Stimulated activated naive B cell treated with anti-CD40 and anti-IgM and Interleukin-4, amounts not matched to agents 10 μg/mL and 1 μg/mL and 100 μg/mL, for 72 hours (primary cell): ENCODE measurements at regions not wholly inside any gene's neighbourhood (a gene's known extent, or its start where the extent isn't known, plus 50 kb on each side); places are given as distances from the start of the nearest gene placed in this dataset.

Experiments
- ATAC-seq, 2 donors: fragments of 150-1000 bp; cut with Tn5 transposase; replicated peaks; 2 replicates each; pipeline ENCODE4 v1.10.0; 2021; ENCODE audit warnings: moderate library complexity in 1 of 2
- DNase-seq: peaks from one replicate; pipeline ENCODE4 v3.0.0; 2021
- H3K27ac Mint-ChIP-seq: one replicate; pipeline ENCODE4 v1.8.0; 2022; ENCODE audit warnings: mild to moderate bottlenecking, mixed read lengths
- H3K27me3 Mint-ChIP-seq, 2 donors: one replicate each; pipeline ENCODE4 v1.8.0; 2022; ENCODE audit warnings: mixed read lengths in 2 of 2
- H3K36me3 Mint-ChIP-seq, 2 donors: one replicate each; pipeline ENCODE4 v1.8.0; 2022; ENCODE audit warnings: mixed read lengths in 2 of 2, mild to moderate bottlenecking in 1 of 2
- H3K4me1 Mint-ChIP-seq, 2 donors: one replicate each; pipeline ENCODE4 v1.8.0; 2022; ENCODE audit warnings: mixed read lengths in 2 of 2, mild to moderate bottlenecking in 1 of 2
- H3K4me3 Mint-ChIP-seq, 2 donors: one replicate each; pipeline ENCODE4 v1.8.0; 2022; ENCODE audit warnings: mild to moderate bottlenecking in 2 of 2, mixed read lengths in 2 of 2, moderate library complexity in 1 of 2
- H3K9me3 Mint-ChIP-seq, 2 donors: one replicate each; pipeline ENCODE4 v1.8.0; 2022; ENCODE audit warnings: mixed read lengths in 2 of 2, mild to moderate bottlenecking in 1 of 2

DNA sequence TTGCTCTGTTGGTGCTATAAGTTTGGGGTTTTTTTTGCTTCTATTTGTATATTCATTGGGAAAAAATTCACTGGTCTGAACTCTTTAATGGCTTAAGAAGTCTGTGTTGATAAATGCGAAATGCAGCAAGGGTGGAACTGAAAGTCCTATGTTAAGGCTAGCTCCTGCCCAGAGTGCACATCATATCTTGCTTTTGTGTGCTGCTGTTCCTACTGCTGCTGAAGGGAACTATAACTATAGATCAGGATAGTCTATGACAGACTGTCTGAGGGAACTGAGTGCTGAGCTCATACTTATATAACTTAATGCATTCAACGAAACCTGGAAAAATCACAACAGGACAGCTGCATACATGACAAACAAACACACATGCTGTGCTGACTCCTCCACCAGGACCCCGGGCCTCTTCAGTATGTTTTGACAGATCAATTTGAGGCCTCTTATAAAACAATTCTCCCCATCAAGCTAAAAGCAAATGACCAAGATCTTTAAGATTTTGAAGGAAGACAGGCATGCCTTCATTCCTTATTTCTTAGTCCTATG is 1031.5 kb upstream of the ADGRL2 start:
- Mint-ChIP-seq H3K36me3 (no peaks in the 10 kb centered on the region), H3K9me3 (no peaks in the 10 kb centered on the region), H3K27ac (no peak overlapping the region), H3K27me3 (no peaks in the 10 kb centered on the region), H3K4me1 (no peaks in the 10 kb centered on the region), H3K4me3 (no peak overlapping the region)
- ATAC-seq, result no peak
- DNase-seq, result no peak

DNA sequence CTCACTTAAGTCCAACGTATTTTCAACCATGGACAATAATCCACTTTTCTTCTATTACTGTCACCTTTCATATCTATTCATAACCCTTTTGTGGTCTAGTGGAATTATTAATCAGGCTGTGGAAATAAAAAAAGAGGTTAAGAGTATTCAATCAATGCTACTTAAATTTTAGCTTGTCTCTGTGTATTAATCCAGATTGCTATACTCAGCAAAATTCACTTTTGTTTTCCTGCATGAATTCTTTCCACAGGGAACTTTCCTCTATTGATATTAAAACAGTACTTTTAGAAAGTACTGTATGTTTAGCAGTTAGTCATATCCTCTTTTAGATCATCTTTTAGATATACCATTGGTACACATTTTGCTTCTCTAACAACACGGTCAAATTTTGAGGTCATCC is 1033.0 kb upstream of the ADGRL2 start:
- no peaks in the 10 kb centered on the region for H3K27me3 Mint-ChIP-seq
- H3K36me3 Mint-ChIP-seq, result no peaks in the 10 kb centered on the region
- no peak overlapping the region for H3K4me3 Mint-ChIP-seq
- H3K9me3 Mint-ChIP-seq, result no peaks in the 10 kb centered on the region
- no peaks in the 10 kb centered on the region for H3K4me1 Mint-ChIP-seq
- H3K27ac Mint-ChIP-seq, result no peak overlapping the region
- DNase-seq (no peak), ATAC-seq (no peak)

DNA sequence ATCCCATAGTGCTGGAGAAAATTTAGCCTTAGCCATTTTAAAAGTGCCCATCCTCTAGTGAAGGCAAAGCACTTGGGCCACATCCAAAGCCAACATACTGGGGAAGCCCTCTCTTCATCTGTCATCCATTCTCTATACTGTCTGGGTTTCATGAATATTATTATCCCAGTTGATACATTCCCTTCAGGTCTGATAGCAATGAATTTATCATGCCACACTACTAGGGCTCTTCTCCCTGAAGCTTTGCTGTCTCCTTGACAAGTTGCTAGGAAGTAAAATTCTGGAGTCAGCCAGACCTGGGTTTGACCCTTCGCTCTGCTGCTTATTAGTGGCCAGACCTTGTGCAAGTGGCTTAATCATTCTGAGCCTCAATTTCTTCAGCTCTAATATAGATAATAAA is 1041.4 kb upstream of the ADGRL2 start:
- no peak for ATAC-seq
- no peaks in the 10 kb centered on the region for H3K4me1 Mint-ChIP-seq
- H3K27me3 Mint-ChIP-seq, result no peaks in the 10 kb centered on the region
- no peaks in the 10 kb centered on the region for H3K9me3 Mint-ChIP-seq
- DNase-seq, result no peak
- no peak overlapping the region for H3K4me3 Mint-ChIP-seq
- H3K36me3 Mint-ChIP-seq, result no peaks in the 10 kb centered on the region
- H3K27ac Mint-ChIP-seq, result no peak overlapping the region

DNA sequence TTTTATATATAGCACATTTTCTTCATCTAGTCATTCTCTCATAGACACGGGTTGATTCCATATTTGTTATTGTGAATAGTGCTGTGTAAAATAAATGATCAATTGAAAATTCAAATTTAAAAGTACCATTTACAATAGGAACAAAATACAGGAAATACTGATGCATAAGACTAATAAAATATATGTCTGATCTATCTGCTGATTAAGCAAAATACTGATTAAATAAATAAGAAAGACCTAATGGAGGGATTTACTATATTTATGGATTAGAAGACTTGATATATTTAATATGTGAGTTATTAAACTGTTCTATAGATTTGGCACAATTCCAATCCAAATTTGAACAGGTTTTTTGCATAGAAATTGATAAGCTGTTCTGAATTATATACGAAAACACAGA is 1044.8 kb upstream of the ADGRL2 start:
- H3K4me3 Mint-ChIP-seq, result no peak overlapping the region
- DNase-seq (no peak), ATAC-seq (no peak)
- H3K27me3 Mint-ChIP-seq, result no peaks in the 10 kb centered on the region
- no peaks in the 10 kb centered on the region for H3K4me1 Mint-ChIP-seq
- no peaks in the 10 kb centered on the region for H3K36me3 Mint-ChIP-seq
- peaks cover 3 to 5% of the 10 kb centered on the region in 2 donors for H3K9me3 Mint-ChIP-seq
- H3K27ac Mint-ChIP-seq, result no peak overlapping the region

DNA sequence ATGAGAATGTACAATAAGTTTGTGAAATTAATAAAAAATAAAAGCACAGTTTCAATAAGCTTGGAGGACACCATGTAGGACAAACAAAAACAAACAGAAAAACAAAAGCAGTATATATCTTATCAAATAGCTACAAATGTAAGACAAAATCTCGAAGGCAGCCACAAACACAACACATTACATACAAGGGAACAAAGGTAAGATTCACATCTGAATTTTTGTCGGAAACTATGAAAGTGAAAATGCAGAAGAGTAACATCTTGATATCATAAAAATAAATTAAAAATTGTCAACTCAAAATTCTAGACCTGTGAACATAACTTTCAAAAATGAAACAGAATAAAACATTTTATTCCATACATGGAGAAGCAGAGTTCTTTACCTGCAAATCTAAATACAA is 1049.5 kb upstream of the ADGRL2 start:
- Mint-ChIP-seq H3K9me3 (peaks cover 5 to 9% of the 10 kb centered on the region in 2 donors), H3K27me3 (no peaks in the 10 kb centered on the region), H3K27ac (no peak overlapping the region), H3K4me1 (no peaks in the 10 kb centered on the region), H3K36me3 (no peaks in the 10 kb centered on the region), H3K4me3 (no peak overlapping the region)
- ATAC-seq (no peak), DNase-seq (no peak)

DNA sequence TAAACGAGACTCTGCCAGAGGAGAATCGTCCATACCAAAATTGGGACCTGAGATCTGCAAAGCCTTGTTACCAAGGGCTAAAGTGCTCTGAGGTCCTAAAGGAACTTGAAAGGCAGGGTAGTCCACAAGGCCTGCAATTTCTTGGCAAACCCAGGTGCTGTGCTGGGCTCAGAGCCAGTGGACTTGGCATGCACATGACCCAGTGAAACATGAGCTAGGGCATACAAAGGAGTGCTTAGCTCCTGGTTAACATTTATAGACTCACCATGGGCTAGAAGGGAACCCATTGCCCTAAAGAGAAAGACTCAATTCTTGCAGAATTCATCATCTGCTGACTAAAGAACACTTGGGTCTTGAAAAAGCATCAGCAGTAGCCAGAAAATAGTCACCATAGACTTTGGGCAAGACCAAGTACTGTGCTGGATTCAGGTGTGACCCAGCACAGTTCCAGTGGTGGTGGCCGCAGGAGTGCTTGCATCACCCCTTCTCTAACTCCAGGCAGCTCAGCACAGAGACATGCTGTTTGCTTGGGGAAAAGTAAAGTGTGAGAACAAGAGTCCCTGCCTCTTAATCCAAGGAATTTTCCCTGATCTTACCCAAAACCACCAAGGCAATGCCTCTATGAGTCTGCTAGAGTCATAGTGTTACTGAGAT is 1069.4 kb upstream of the ADGRL2 start:
- Mint-ChIP-seq H3K27ac (no peak overlapping the region), H3K27me3 (no peaks in the 10 kb centered on the region), H3K36me3 (no peaks in the 10 kb centered on the region), H3K4me1 (no peaks in the 10 kb centered on the region), H3K9me3 (peaks cover 4 to 11% of the 10 kb centered on the region in 2 donors), H3K4me3 (no peak overlapping the region)
- no peak for ATAC-seq
- DNase-seq, result no peak

DNA sequence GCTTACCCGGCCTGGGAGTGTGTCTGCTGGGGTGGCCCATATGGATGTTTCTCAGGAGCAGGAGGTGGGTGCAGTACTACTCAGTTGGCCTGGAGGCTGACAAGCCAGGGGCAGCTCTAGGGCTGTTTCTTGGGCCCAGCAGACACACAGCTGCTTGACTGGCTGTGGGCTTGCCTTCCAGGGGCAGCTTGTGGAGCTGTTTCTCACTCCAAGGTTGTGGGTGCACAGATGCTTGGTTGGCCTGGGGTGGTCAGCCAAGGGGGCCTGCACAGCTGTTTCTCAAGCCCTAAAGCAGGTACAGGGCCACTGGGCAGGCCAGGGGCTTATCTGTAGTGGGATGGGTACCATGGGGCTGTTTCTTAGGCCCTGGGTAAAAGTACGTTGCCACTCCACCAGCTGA is 1078.1 kb upstream of the ADGRL2 start:
- H3K4me3 Mint-ChIP-seq, result no peak overlapping the region
- no peak overlapping the region for H3K27ac Mint-ChIP-seq
- H3K4me1 Mint-ChIP-seq, result no peaks in the 10 kb centered on the region
- H3K36me3 Mint-ChIP-seq, result no peaks in the 10 kb centered on the region
- no peaks in the 10 kb centered on the region for H3K27me3 Mint-ChIP-seq
- no peak for ATAC-seq
- DNase-seq, result no peak
- peaks cover 4% of the 10 kb centered on the region in 2 donors for H3K9me3 Mint-ChIP-seq

DNA sequence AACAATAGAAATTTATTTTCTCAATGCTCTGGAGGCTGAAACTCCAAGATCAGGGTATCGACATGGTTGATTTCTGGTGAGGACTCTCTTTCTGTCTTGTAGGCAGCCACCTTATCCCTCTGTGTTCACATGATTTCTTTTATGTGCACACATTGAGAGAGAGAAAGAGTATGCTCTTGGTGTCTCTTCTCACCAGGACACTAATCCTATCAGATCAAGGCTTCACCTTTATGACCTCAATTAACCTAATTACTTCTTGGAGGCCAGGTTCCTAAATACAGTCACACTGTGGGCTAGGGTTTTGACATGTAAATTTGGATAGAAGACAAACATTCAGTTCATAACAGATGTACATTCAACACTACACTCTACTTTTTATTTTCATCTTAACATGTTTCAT is 1094.2 kb upstream of the ADGRL2 start:
- Mint-ChIP-seq H3K4me3 (no peak overlapping the region), H3K4me1 (no peaks in the 10 kb centered on the region), H3K27ac (no peak overlapping the region), H3K36me3 (no peaks in the 10 kb centered on the region), H3K27me3 (no peaks in the 10 kb centered on the region), H3K9me3 (peaks cover 1 to 4% of the 10 kb centered on the region in 2 donors)
- DNase-seq (no peak), ATAC-seq (no peak)

DNA sequence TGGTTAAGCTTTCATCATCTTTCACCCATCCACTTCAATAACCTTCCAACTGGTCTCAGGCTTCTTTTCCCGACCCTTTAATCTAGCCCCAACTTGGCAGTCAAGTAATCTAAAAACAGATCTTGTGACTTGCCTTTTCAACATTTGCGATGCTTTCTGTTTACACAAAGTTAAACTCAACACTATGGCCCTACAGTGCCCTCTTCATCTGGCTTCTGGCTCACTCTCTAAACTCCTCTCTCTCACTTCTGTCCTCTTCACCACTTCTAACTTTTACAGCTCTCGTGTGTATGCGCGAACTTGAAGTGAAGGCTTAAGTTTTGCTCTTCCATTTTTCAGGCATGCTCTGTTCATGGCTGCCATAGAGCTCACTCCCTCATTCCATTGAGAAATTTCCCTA is 1122.3 kb upstream of the ADGRL2 start:
- H3K27ac Mint-ChIP-seq, result no peak overlapping the region
- no peaks in the 10 kb centered on the region for H3K4me1 Mint-ChIP-seq
- H3K36me3 Mint-ChIP-seq, result no peaks in the 10 kb centered on the region
- no peaks in the 10 kb centered on the region for H3K27me3 Mint-ChIP-seq
- peaks cover 0 to 5% of the 10 kb centered on the region in 2 donors for H3K9me3 Mint-ChIP-seq
- no peak overlapping the region for H3K4me3 Mint-ChIP-seq
- ATAC-seq (no peak), DNase-seq (no peak)

DNA sequence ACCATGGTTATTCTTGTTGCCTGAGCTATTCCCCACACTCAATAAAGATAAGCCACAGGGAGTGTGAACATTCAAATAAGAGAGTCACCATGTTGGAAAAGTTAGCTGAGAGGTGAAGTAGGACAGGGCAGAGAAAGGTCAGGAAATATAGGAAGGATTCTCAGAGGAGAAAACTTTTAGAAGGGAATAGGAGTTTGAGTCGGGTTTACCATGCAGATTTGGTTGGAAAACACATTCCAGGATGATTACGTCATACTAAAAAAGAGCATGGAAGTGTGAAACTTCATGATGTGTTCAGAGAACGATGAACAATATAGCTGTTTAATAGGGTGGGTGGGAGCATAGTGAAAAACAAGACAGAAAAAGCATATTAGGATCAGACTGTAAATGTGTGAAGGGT is 1125.3 kb upstream of the ADGRL2 start:
- no peak for DNase-seq
- H3K27me3 Mint-ChIP-seq, result no peaks in the 10 kb centered on the region
- H3K4me1 Mint-ChIP-seq, result no peaks in the 10 kb centered on the region
- no peak overlapping the region for H3K27ac Mint-ChIP-seq
- H3K4me3 Mint-ChIP-seq, result no peak overlapping the region
- H3K36me3 Mint-ChIP-seq, result no peaks in the 10 kb centered on the region
- peaks cover 0 to 2% of the 10 kb centered on the region in 2 donors for H3K9me3 Mint-ChIP-seq
- no peak for ATAC-seq

DNA sequence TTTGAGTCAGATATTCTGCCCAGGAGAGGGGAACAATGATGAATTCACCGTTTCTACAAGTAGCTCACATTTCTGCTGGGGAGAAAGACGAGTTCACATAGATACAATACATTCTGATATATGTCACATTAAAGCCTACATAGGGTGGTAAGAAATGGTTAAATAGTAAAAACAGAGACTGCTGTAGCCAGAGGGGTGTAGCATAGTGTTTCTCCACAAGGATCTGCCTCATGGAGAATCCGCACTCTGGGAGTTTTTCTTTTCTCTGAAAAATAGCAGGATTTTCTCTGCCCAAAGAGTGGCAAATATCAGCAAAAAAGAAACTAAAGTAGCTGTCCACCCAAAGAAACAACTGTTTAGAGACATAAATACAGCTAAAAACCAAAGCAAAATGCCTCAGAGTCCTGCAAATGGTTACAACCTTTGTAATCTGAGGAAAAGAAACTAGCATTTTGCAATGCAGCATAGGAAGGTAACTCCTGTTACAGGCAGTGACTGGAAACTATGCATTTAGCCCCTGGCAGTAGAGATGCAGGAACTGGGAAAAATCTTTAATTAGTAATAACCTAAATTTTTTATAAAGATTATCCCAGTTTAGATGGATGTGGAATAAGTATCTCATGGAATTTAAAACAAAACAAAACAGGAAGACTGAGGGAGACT is 1126.7 kb upstream of the ADGRL2 start:
- no peak for DNase-seq
- H3K9me3 Mint-ChIP-seq, result peaks cover 0 to 2% of the 10 kb centered on the region in 2 donors
- no peaks in the 10 kb centered on the region for H3K4me1 Mint-ChIP-seq
- H3K27ac Mint-ChIP-seq, result no peak overlapping the region
- no peaks in the 10 kb centered on the region for H3K27me3 Mint-ChIP-seq
- no peak overlapping the region for H3K4me3 Mint-ChIP-seq
- H3K36me3 Mint-ChIP-seq, result no peaks in the 10 kb centered on the region
- ATAC-seq, result no peak

DNA sequence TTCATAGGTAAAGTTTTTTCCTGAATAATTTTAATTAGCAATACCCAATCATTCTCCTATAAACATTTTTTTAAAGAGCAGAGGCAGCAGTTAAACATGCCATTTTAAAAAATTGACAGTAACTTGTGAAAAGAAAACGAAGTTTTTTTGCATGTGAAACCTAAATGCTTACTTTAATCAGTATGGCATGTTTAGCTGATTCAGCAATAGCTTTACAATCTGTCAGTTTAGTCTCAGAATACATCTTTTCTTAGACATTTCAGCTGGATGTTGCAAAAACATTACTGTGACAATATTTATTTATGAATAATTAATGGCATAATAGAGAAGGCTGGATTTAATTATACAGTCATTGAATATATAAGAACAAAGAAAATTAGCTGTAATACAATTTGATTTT is 1132.4 kb upstream of the ADGRL2 start:
- H3K36me3 Mint-ChIP-seq, result no peaks in the 10 kb centered on the region
- H3K4me1 Mint-ChIP-seq, result peaks cover 0 to 1% of the 10 kb centered on the region in 2 donors
- no peaks in the 10 kb centered on the region for H3K9me3 Mint-ChIP-seq
- H3K4me3 Mint-ChIP-seq, result no peak overlapping the region
- ATAC-seq (no peak), DNase-seq (no peak)
- no peak overlapping the region for H3K27ac Mint-ChIP-seq
- H3K27me3 Mint-ChIP-seq, result no peaks in the 10 kb centered on the region

DNA sequence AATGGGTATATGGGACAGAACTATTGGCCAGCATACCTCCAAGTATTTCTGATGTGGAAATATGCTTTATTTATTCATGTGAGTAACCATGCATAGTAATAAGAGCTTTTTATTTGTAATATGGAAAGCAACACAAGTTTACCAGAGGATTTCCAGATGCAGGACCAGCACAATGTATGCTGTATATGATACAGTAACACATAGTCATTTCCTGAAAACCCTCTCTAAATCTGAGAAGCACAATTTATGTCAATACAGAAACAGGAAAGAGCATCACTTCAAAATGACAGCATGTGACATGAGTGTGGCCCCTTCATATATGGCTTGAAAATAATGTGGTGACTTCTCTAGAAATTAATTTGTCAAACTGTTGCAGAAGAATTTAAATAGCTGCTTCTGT is 1134.7 kb upstream of the ADGRL2 start:
- no peaks in the 10 kb centered on the region for H3K9me3 Mint-ChIP-seq
- no peak for ATAC-seq
- H3K4me1 Mint-ChIP-seq, result peaks cover 0 to 1% of the 10 kb centered on the region in 2 donors

DNA sequence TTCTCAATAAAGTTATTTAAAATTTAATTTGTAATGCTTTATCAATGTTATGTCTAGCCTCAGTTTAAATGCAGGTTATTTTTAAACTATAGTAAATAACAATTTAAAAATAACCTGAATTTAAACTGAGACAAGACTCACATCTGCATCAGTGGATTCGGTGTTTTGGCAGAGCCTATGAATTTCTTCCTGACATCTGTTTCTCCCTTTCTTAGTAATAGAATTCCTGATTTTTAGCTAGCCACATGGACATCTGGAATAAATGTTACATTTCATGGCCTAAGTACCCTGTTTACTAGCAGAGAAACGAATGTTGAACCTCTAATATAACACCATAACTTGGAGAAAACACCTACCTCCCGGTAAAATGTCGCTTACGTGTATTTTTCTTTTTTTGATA is 1141.6 kb upstream of the ADGRL2 start:
- no peak for ATAC-seq
- no peak overlapping the region for H3K27ac Mint-ChIP-seq
- H3K36me3 Mint-ChIP-seq, result peaks cover 0 to under 1% of the 10 kb centered on the region in 2 donors
- H3K4me1 Mint-ChIP-seq, result peaks cover 0 to 4% of the 10 kb centered on the region in 2 donors
- H3K27me3 Mint-ChIP-seq, result no peaks in the 10 kb centered on the region
- no peak overlapping the region for H3K4me3 Mint-ChIP-seq
- DNase-seq, result no peak
- H3K9me3 Mint-ChIP-seq, result peaks cover 2 to 5% of the 10 kb centered on the region in 2 donors

More for the DNA sequence above, 1134.7 kb upstream of the ADGRL2 start:
- DNase-seq, result no peak
- Mint-ChIP-seq H3K27ac (no peak overlapping the region), H3K27me3 (no peaks in the 10 kb centered on the region), H3K36me3 (no peaks in the 10 kb centered on the region), H3K4me3 (no peak overlapping the region)

DNA sequence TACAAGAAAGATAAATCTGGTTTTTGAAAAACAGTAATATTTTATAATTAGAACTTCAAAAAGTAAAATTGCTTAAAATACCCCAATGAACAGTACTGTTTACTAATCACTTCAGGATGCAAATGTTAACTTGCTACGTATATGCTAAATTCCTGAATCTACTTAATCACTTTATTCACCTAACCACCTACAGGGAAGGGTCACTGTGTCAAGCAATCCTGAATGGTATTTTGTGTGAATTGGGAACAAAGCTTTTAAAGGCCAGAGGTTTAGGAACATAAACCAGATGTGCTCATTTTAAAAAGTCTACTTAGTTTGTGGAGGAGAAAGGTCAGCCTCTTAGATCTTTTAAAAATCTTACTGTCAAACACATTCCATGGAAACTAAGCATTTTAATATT is 1143.0 kb upstream of the ADGRL2 start:
- peaks cover 5 to 9% of the 10 kb centered on the region in 2 donors for H3K9me3 Mint-ChIP-seq
- H3K27me3 Mint-ChIP-seq, result no peaks in the 10 kb centered on the region
- H3K27ac Mint-ChIP-seq, result no peak overlapping the region
- peaks cover 0 to 4% of the 10 kb centered on the region in 2 donors for H3K36me3 Mint-ChIP-seq
- H3K4me3 Mint-ChIP-seq, result no peak overlapping the region
- ATAC-seq (no peak), DNase-seq (no peak)
- H3K4me1 Mint-ChIP-seq, result peaks cover 0 to 4% of the 10 kb centered on the region in 2 donors
